NCI-H1105 treated with DMSO at 0.1 percent for 48 hours (cell line): ENCODE measurements at regions not wholly inside any gene's neighbourhood (a gene's known extent, or its start where the extent isn't known, plus 50 kb on each side); places are given as distances from the start of the nearest gene placed in this dataset.

Source experiments
- DNase-seq: peaks from one replicate; lab custom pipeline; 2025; lab: John Stamatoyannopoulos, UW

GRCh38 chr5:123875561-123876275, 363.7 kb downstream of the CSNK1G3 start:
- no peak for DNase-seq

GRCh38 chr5:123874600-123875201, 362.7 kb downstream of the CSNK1G3 start:
- DNase-seq, result no peak

GRCh38 chr5:123873846-123874245, 361.9 kb downstream of the CSNK1G3 start:
- no peak for DNase-seq

- no peak for DNase-seq
Observed at GRCh38 chr5:123871373-123871772, 359.4 kb downstream of the CSNK1G3 start.

GRCh38 chr5:123868881-123869280, 356.9 kb downstream of the CSNK1G3 start:
- DNase-seq, result no peak

- peak; percentile 81 for DNase-seq
Observed at GRCh38 chr5:123868267-123868666, 356.3 kb downstream of the CSNK1G3 start.

GRCh38 chr5:123865641-123866040, 353.7 kb downstream of the CSNK1G3 start:
- DNase-seq, result no peak

- DNase-seq, result no peak
Observed at GRCh38 chr5:123864578-123864977, 352.6 kb downstream of the CSNK1G3 start.

- no peak for DNase-seq
Observed at GRCh38 chr5:123858938-123859337, 347.0 kb downstream of the CSNK1G3 start.

- no peak for DNase-seq
Observed at GRCh38 chr5:123856766-123857165, 344.8 kb downstream of the CSNK1G3 start.

- peak; percentile 60 for DNase-seq
Observed at GRCh38 chr5:123855609-123856008, 343.6 kb downstream of the CSNK1G3 start.

- no peak for DNase-seq
Observed at GRCh38 chr5:123845356-123846100, 333.6 kb downstream of the CSNK1G3 start.

GRCh38 chr5:123844873-123845272, 332.9 kb downstream of the CSNK1G3 start:
- DNase-seq, result no peak

GRCh38 chr5:123835421-123835820, 323.4 kb downstream of the CSNK1G3 start:
- DNase-seq, result no peak

- no peak for DNase-seq
Observed at GRCh38 chr5:123830575-123830974, 318.6 kb downstream of the CSNK1G3 start.

- DNase-seq, result no peak
Observed at GRCh38 chr5:123827811-123828210, 315.8 kb downstream of the CSNK1G3 start.

- DNase-seq, result no peak
Observed at GRCh38 chr5:123819833-123820232, 307.9 kb downstream of the CSNK1G3 start.

- DNase-seq, result no peak
Observed at GRCh38 chr5:123819386-123819785, 307.4 kb downstream of the CSNK1G3 start.

- no peak for DNase-seq
Observed at GRCh38 chr5:123817267-123817666, 305.3 kb downstream of the CSNK1G3 start.

- DNase-seq, result no peak
Observed at GRCh38 chr5:123814801-123815470, 303.0 kb downstream of the CSNK1G3 start.

GRCh38 chr5:123813937-123814624, 302.1 kb downstream of the CSNK1G3 start:
- DNase-seq, result peak; percentile 73

GRCh38 chr5:123813264-123813663, 301.3 kb downstream of the CSNK1G3 start:
- DNase-seq, result no peak
